ENCODE measurements at regions not wholly inside any gene's neighbourhood (a gene's known extent, or its start where the extent isn't known, plus 50 kb on each side); places are given as distances from the start of the nearest gene placed in this dataset.

DNA sequence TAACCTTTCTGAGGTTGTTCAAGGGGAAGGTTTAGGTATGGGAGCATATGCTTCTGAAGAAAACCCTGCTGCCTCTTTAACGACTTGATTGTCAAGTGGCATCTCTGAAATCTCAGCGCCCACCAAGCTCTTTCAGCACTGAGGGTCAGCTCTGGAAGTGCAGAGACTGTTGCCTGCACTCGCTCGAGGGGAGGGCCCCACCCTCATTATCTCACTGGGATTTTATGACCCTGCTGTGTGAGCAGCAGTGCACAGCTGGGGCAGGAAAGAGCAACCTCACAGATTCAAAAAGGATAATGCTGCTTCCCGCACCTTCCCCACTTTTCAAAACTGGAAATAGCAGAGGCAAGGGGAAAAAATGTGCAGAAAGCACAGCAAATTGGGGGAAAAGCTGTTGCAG is 56.9 kb upstream of the SPRED2 start:
- no peaks in the 10 kb centered on the region for H3K9me3 ChIP-seq (ENCODE audit: low read length)
- no peaks in the 10 kb centered on the region for H4K20me1 ChIP-seq (ENCODE audit: insufficient read depth, low read length)
- H3K27me3 ChIP-seq (ENCODE audit: control insufficient read depth in 1 of 2, insufficient read depth in 2 of 2, low read length in 2 of 2): no peaks in the 10 kb centered on the region
- no peak overlapping the region for H3K4me2 ChIP-seq (ENCODE audit: low read depth, low read length)
- no peaks in the 10 kb centered on the region for H3K79me2 ChIP-seq (ENCODE audit: insufficient read depth, low read length)
- no peak for ATAC-seq
- DNase-seq (ENCODE audit: low spot score): no peak
- CTCF ChIA-PET (ENCODE audit: low intra/inter-chr PET ratio, low total read pairs): no interaction called here
- 39% methylated on average over 5 of the region's 5 CpGs for WGBS (ENCODE audit: low lambda C conversion rate)
- H3K4me3 ChIP-seq (replicated peaks in 1 of 3; ENCODE audit: insufficient read depth in 1 of 3, low read depth in 2 of 3, low read length in 3 of 3): no peak overlapping the region
- BruUV-seq (replicated peaks): no TSS peak
- no peak overlapping the region for H2AFZ ChIP-seq (ENCODE audit: low read length)
- FAIRE-seq: no peak
- no peaks in the 10 kb centered on the region for H3K36me3 ChIP-seq (replicated peaks in 1 of 2; ENCODE audit: control insufficient read depth in 1 of 2, insufficient read depth in 2 of 2, low read length in 2 of 2)
- in situ Hi-C loops (cut with HindIII; ENCODE audit: extremely low pct_ligation_motif_present, low pct_unique_long_range_greater_than_20kb) (no loop called here), intact Hi-C loops (cut with micrococcal nuclease; ENCODE audit: unreplicated experiment) (no loop called here)
- POLR2A ChIA-PET: no interaction called here
- no peak overlapping the region for H3K9ac ChIP-seq (ENCODE audit: insufficient read depth, low read depth, low read length)
- no peak overlapping the region for H3K27ac ChIP-seq (ENCODE audit: extremely low read length, insufficient read depth, low read length)
- H3K4me1 ChIP-seq (ENCODE audit: insufficient read depth, low read length): peaks cover 23% of the 10 kb centered on the region
- TF ChIP-seq, protein P1, sequence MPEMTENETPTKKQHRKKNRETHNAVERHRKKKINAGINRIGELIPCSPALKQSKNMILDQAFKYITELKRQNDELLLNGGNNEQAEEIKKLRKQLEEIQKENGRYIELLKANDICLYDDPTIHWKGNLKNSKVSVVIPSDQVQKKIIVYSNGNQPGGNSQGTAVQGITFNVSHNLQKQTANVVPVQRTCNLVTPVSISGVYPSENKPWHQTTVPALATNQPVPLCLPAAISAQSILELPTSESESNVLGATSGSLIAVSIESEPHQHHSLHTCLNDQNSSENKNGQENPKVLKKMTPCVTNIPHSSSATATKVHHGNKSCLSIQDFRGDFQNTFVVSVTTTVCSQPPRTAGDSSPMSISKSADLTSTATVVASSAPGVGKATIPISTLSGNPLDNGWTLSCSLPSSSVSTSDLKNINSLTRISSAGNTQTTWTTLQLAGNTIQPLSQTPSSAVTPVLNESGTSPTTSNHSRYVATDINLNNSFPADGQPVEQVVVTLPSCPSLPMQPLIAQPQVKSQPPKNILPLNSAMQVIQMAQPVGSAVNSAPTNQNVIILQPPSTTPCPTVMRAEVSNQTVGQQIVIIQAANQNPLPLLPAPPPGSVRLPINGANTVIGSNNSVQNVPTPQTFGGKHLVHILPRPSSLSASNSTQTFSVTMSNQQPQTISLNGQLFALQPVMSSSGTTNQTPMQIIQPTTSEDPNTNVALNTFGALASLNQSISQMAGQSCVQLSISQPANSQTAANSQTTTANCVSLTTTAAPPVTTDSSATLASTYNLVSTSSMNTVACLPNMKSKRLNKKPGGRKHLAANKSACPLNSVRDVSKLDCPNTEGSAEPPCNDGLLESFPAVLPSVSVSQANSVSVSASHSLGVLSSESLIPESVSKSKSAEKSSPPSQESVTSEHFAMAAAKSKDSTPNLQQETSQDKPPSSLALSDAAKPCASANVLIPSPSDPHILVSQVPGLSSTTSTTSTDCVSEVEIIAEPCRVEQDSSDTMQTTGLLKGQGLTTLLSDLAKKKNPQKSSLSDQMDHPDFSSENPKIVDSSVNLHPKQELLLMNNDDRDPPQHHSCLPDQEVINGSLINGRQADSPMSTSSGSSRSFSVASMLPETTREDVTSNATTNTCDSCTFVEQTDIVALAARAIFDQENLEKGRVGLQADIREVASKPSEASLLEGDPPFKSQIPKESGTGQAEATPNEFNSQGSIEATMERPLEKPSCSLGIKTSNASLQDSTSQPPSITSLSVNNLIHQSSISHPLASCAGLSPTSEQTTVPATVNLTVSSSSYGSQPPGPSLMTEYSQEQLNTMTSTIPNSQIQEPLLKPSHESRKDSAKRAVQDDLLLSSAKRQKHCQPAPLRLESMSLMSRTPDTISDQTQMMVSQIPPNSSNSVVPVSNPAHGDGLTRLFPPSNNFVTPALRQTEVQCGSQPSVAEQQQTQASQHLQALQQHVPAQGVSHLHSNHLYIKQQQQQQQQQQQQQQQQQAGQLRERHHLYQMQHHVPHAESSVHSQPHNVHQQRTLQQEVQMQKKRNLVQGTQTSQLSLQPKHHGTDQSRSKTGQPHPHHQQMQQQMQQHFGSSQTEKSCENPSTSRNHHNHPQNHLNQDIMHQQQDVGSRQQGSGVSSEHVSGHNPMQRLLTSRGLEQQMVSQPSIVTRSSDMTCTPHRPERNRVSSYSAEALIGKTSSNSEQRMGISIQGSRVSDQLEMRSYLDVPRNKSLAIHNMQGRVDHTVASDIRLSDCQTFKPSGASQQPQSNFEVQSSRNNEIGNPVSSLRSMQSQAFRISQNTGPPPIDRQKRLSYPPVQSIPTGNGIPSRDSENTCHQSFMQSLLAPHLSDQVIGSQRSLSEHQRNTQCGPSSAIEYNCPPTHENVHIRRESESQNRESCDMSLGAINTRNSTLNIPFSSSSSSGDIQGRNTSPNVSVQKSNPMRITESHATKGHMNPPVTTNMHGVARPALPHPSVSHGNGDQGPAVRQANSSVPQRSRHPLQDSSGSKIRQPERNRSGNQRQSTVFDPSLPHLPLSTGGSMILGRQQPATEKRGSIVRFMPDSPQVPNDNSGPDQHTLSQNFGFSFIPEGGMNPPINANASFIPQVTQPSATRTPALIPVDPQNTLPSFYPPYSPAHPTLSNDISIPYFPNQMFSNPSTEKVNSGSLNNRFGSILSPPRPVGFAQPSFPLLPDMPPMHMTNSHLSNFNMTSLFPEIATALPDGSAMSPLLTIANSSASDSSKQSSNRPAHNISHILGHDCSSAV (CRISPR knock-in tag; IDR thresholded peaks at IDR 0.05; ENCODE audit: borderline replicate concordance): no peak
- TF ChIP-seq, protein P2, sequence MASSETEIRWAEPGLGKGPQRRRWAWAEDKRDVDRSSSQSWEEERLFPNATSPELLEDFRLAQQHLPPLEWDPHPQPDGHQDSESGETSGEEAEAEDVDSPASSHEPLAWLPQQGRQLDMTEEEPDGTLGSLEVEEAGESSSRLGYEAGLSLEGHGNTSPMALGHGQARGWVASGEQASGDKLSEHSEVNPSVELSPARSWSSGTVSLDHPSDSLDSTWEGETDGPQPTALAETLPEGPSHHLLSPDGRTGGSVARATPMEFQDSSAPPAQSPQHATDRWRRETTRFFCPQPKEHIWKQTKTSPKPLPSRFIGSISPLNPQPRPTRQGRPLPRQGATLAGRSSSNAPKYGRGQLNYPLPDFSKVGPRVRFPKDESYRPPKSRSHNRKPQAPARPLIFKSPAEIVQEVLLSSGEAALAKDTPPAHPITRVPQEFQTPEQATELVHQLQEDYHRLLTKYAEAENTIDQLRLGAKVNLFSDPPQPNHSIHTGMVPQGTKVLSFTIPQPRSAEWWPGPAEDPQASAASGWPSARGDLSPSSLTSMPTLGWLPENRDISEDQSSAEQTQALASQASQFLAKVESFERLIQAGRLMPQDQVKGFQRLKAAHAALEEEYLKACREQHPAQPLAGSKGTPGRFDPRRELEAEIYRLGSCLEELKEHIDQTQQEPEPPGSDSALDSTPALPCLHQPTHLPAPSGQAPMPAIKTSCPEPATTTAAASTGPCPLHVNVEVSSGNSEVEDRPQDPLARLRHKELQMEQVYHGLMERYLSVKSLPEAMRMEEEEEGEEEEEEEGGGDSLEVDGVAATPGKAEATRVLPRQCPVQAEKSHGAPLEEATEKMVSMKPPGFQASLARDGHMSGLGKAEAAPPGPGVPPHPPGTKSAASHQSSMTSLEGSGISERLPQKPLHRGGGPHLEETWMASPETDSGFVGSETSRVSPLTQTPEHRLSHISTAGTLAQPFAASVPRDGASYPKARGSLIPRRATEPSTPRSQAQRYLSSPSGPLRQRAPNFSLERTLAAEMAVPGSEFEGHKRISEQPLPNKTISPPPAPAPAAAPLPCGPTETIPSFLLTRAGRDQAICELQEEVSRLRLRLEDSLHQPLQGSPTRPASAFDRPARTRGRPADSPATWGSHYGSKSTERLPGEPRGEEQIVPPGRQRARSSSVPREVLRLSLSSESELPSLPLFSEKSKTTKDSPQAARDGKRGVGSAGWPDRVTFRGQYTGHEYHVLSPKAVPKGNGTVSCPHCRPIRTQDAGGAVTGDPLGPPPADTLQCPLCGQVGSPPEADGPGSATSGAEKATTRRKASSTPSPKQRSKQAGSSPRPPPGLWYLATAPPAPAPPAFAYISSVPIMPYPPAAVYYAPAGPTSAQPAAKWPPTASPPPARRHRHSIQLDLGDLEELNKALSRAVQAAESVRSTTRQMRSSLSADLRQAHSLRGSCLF (CRISPR knock-in tag; IDR thresholded peaks at IDR 0.05; ENCODE audit: borderline replicate concordance): no peak
- TF ChIP-seq, protein P3, sequence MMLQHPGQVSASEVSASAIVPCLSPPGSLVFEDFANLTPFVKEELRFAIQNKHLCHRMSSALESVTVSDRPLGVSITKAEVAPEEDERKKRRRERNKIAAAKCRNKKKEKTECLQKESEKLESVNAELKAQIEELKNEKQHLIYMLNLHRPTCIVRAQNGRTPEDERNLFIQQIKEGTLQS (CRISPR knock-in tag; IDR thresholded peaks at IDR 0.05): no peak
- TF ChIP-seq ASH2L (IDR thresholded peaks at IDR 0.05; ENCODE audit: insufficient read length, low read depth, low read length): no peak
- TF ChIP-seq KLF12 (CRISPR knock-in tag; IDR thresholded peaks at IDR 0.05; ENCODE audit: borderline replicate concordance): no peak
